NB4 (cell line): ENCODE measurements at regions not wholly inside any gene's neighbourhood (a gene's known extent, or its start where the extent isn't known, plus 50 kb on each side); places are given as distances from the start of the nearest gene placed in this dataset.
"Not testable (repeated sequence)": the region's sequence is repeated elsewhere in the genome, so short reads cannot be mapped to it uniquely, and the experiment has no call there.

Experiments
- DNase-seq: peaks from one replicate; pipeline ENCODE4 v3.0.0; 2010; ENCODE audit warnings: low read depth
- H3K4me3 ChIP-seq: one replicate; pipeline ENCODE4 v1.5.1; 2011; ENCODE audit warnings: mild to moderate bottlenecking, low read depth, low read length, moderate library complexity
- MYC ChIP-seq: IDR thresholded peaks from 2 replicates; pipeline ENCODE4 v1.6.1; 2011; ENCODE audit warnings: low read depth, low read length
- POLR2A ChIP-seq: IDR thresholded peaks from 2 replicates; pipeline ENCODE4 v1.6.1; 2011; ENCODE audit warnings: mild to moderate bottlenecking; ENCODE audit not compliant: insufficient read length; ENCODE audit errors: extremely low read depth
- TF ChIP-seq, protein P1 (sequence below): IDR thresholded peaks from 2 replicates; pipeline ENCODE4 v1.6.1; 2011; ENCODE audit warnings: low read depth, low read length
- TF ChIP-seq, protein P2 (sequence below): IDR thresholded peaks from one replicate; pipeline ENCODE4 v1.5.1; 2012; ENCODE audit warnings: low read depth, low read length

DNA sequence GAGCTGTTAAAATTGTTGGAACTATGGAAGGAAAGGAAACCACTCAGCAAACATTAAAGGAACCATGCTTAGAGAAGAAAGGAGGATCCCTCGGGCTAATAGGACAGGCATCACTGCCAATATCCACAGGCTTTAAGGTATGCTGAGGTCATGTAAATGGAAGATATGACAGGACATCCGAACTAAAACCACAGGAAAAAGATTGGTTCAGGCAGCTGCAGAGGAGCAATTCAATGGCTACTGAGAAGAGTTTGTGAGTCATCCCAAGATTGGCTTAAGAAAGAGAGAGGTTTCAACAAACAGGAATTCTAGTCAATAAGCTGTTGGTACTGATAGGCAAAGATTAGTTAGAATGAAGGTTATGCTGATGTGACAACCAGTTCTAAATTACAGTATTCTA, 106.4 kb upstream of the FAM241A start:
- DNase-seq, result peak; percentile 6
- H3K4me3 ChIP-seq, result no peak overlapping the region
- TF ChIP-seq MYC, result no peak

DNA sequence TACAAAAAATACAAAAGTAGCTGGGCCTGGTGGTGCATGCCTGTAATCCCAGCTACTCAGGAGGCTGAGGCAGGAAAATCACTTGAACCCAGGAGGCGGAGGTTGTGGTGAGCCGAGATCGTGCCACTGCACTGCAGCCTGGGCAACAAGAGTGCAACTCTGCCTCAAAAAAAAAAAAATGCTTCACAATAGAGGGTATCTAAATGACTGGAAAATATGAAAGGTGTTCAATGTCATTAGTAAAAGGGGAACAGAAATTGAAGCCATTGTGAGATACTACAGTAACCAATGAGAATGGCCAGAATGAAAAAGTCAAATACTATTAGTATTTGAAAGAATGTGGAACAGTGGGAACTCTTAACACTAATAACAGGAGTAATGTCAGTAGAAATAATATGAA, 96.1 kb upstream of the FAM241A start:
- not testable (repeated sequence) for DNase-seq, H3K4me3 ChIP-seq

DNA sequence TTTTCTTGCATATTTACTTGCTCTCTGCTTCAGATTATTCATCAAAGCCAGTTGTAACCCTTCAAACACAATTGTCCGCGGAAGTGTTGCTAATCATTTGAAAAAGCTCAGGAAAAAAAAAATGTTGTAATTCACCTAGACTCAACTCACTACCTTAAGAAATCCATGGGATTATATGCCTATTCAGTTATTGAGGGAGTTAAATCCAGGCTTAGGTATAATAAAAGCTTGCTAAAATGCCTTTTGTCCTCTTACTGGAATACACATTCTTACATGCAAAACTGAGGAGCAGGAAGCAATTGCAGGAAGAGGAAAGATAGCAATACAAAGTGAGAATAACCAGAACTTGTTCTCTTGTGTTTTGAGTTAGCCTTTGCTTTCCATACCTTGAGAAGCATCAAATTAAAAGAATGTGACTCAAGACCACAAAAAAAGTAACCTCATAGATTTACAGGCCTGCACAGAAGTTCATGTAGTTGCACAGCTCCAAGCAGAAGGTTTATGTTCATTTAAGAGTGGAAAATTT, 91.4 kb upstream of the FAM241A start:
- DNase-seq, result no peak
- H3K4me3 ChIP-seq, result no peak overlapping the region
- TF ChIP-seq, protein P1, sequence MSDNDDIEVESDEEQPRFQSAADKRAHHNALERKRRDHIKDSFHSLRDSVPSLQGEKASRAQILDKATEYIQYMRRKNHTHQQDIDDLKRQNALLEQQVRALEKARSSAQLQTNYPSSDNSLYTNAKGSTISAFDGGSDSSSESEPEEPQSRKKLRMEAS, result no peak
- TF ChIP-seq MYC (no peak), POLR2A (no peak)
- TF ChIP-seq, protein P2, sequence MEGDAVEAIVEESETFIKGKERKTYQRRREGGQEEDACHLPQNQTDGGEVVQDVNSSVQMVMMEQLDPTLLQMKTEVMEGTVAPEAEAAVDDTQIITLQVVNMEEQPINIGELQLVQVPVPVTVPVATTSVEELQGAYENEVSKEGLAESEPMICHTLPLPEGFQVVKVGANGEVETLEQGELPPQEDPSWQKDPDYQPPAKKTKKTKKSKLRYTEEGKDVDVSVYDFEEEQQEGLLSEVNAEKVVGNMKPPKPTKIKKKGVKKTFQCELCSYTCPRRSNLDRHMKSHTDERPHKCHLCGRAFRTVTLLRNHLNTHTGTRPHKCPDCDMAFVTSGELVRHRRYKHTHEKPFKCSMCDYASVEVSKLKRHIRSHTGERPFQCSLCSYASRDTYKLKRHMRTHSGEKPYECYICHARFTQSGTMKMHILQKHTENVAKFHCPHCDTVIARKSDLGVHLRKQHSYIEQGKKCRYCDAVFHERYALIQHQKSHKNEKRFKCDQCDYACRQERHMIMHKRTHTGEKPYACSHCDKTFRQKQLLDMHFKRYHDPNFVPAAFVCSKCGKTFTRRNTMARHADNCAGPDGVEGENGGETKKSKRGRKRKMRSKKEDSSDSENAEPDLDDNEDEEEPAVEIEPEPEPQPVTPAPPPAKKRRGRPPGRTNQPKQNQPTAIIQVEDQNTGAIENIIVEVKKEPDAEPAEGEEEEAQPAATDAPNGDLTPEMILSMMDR, result no peak

DNA sequence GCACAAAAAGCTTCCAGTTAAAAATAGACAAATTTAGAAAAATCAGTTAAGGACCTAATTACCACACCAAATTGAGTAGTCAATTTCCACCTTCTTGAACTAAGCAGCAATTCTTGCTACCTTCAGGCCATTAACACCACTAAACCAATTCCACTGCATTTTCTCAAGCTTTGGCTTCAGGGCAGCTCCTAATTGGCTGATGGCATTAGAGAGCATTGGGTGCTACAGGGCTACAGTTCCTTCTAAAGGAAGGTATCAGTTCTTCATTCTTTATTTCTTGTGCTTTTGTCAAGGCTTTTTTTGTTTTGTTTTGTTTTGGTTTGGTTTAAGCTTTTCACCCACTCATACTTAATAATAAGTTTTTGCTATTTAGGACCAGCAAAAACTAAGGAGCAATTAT, 90.2 kb upstream of the FAM241A start:
- no peak for DNase-seq
- TF ChIP-seq MYC (no peak), POLR2A (no peak)
- TF ChIP-seq, protein P1, result no peak
- TF ChIP-seq, protein P2, result no peak
- H3K4me3 ChIP-seq, result no peak overlapping the region

DNA sequence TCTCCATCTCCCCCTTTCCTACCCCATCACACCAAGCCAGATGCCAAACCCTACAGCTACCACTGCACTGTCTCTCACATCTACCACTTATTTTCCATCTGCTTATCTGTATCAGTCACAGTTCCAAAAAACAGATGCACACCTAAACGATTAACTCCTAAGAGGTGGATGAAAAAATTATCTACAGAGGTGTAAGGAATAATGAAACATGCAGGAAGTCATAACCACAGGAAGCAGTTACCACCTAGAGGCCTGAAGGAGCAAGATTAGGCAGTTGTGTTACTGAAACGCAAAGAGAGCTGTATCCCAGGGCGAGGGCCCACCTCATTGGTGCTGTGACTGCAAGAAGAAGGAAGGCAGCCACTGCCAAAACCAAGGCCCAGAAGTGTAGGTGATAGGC, 87.8 kb upstream of the FAM241A start:
- TF ChIP-seq POLR2A, result no peak
- TF ChIP-seq MYC, result no peak
- TF ChIP-seq, protein P2, result no peak
- TF ChIP-seq, protein P1, result no peak
- H3K4me3 ChIP-seq, result no peak overlapping the region
- DNase-seq, result no peak

DNA sequence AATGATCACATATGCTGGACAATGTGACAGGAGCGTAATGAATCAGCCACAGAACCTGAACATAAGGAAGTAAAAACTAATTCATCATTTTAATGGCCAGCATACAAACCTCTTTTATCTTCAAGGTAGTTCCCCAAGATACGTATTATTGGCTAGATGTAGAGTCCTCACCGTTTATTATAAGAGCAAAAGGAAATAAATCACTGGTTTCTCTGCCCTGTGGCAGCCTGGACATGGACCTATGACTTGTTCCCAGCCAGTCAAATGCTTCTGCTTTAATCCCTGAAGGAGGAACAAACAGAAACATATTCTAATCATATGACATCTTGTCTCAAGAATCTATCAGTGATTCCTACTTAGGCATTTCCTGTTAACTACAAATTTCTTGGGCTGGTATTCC, 86.8 kb upstream of the FAM241A start:
- TF ChIP-seq, protein P1, result no peak
- TF ChIP-seq POLR2A, result no peak
- TF ChIP-seq, protein P2, result no peak
- TF ChIP-seq MYC, result no peak
- H3K4me3 ChIP-seq, result no peak overlapping the region
- DNase-seq, result no peak

DNA sequence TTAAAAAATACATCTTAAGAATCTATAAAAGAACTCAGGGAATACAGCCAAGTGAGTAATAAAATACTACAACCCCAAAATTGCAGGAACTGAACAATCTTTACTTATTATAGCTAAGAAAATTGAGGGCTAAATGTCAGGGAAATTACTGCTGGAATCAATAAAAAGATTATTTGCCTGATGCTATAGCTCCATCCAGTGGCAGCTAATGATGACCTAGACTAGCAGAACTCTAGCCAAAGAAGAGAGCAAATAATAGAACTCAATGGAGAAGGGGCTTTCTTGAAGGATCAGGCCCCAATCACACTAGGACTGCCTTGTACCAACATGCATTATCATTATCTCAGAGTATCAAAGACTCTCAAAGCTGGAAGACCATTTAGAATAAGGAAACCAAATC, 85.0 kb upstream of the FAM241A start:
- no peak overlapping the region for H3K4me3 ChIP-seq
- TF ChIP-seq, protein P1, result no peak
- no peak for TF ChIP-seq POLR2A
- TF ChIP-seq, protein P2, result peak; percentile 52
- DNase-seq, result peak; percentile 32
